OCI-LY1 (cell line): ENCODE measurements at regions not wholly inside any gene's neighbourhood (a gene's known extent, or its start where the extent isn't known, plus 50 kb on each side); places are given as distances from the start of the nearest gene placed in this dataset.

Source experiments
- H2AFZ ChIP-seq: fragments of 200-600 bp; sonication (generic), shearing (Covaris generic); 2 replicates; pipeline ENCODE4 v1.6.0; 2014; ENCODE audit warnings: antibody characterized with exemption, mild to moderate bottlenecking, low read length
- H3F3A ChIP-seq: fragments of 200-600 bp; sonication (generic), shearing (Covaris generic); 2 replicates; pipeline ENCODE4 v1.6.0; 2014; ENCODE audit warnings: mild to moderate bottlenecking, antibody characterized with exemption, low read length, moderate library complexity; ENCODE audit not compliant: insufficient read depth
- H3K27ac ChIP-seq: fragments of 200-600 bp; sonication (generic); 2 replicates; pipeline ENCODE4 v1.5.1; 2014; ENCODE audit warnings: low read length, mixed run types, mild to moderate bottlenecking, low read depth; ENCODE audit not compliant: poor library complexity, severe bottlenecking
- H3K27me3 ChIP-seq: fragments of 200-600 bp; sonication (generic); 2 replicates; pipeline ENCODE4 v1.6.0; 2014; ENCODE audit warnings: antibody characterized with exemption, mild to moderate bottlenecking, low read length, moderate library complexity; ENCODE audit not compliant: insufficient read depth
- H3K36me3 ChIP-seq: fragments of 200-600 bp; sonication (generic); 2 replicates; pipeline ENCODE4 v1.6.1; 2014; ENCODE audit warnings: mild to moderate bottlenecking, antibody characterized with exemption, low read length, moderate library complexity, mixed read lengths; ENCODE audit not compliant: insufficient read depth
- H3K4me1 ChIP-seq: fragments of 200-600 bp; sonication (generic); 2 replicates; pipeline ENCODE4 v1.5.1; 2014; ENCODE audit warnings: mild to moderate bottlenecking, low read length, moderate library complexity; ENCODE audit not compliant: insufficient read depth, severe bottlenecking
- H3K4me2 ChIP-seq: fragments of 200-600 bp; sonication (generic), shearing (Covaris generic); 2 replicates; pipeline ENCODE4 v1.6.1; 2014; ENCODE audit warnings: low read length
- H3K4me3 ChIP-seq: fragments of 200-600 bp; sonication (generic); 2 replicates; pipeline ENCODE4 v1.5.1; 2014; ENCODE audit warnings: low read length, low read depth, mild to moderate bottlenecking, mixed read lengths; ENCODE audit not compliant: poor library complexity, severe bottlenecking
- H3K79me2 ChIP-seq: fragments of 200-600 bp; shearing (Covaris generic); 2 replicates; pipeline ENCODE4 v1.6.1; 2016; ENCODE audit warnings: mixed run types, low read length, mixed read lengths; ENCODE audit not compliant: insufficient read depth
- H3K9ac ChIP-seq: fragments of 200-600 bp; sonication (generic), shearing (Covaris generic); 2 replicates; pipeline ENCODE4 v1.6.1; 2014; ENCODE audit warnings: mild to moderate bottlenecking, low read length, mixed read lengths
- H3K9me2 ChIP-seq: fragments of 200-600 bp; sonication (generic), shearing (Covaris generic); 2 replicates; pipeline ENCODE4 v1.6.1; 2014; ENCODE audit warnings: low read depth, mild to moderate bottlenecking, low read length, mixed read lengths
- H3K9me3 ChIP-seq: fragments of 200-600 bp; shearing (Covaris generic); 2 replicates; pipeline ENCODE4 v1.6.1; 2014; ENCODE audit warnings: low read length, mixed read lengths
- H4K20me1 ChIP-seq: fragments of 200-600 bp; sonication (generic), shearing (Covaris generic); 2 replicates; pipeline ENCODE4 v1.6.0; 2016; ENCODE audit warnings: mild to moderate bottlenecking, low read length; ENCODE audit not compliant: insufficient read depth
- CTCF ChIP-seq: fragments of 200-600 bp; sonication (generic), shearing (Covaris generic); IDR thresholded peaks from 2 replicates; pipeline ENCODE4 v1.5.1; 2017; ENCODE audit warnings: mild to moderate bottlenecking, antibody characterized with exemption, low read length, moderate library complexity, mixed read lengths
- EZH2 ChIP-seq: fragments of 200-600 bp; sonication (generic), shearing (Covaris generic); IDR thresholded peaks from 2 replicates; pipeline ENCODE4 v1.8.0; 2017; ENCODE audit warnings: borderline replicate concordance, mixed run types, mild to moderate bottlenecking, antibody characterized with exemption, low read length, moderate library complexity, mixed read lengths

- Histone ChIP-seq H3K4me3 (no peak overlapping the region), H4K20me1 (no peaks in the 10 kb centered on the region), H3K36me3 (no peaks in the 10 kb centered on the region), H3K27me3 (no peaks in the 10 kb centered on the region), H3K27ac (no peak overlapping the region), H3K4me2 (no peak overlapping the region), H2AFZ (no peak overlapping the region), H3K9ac (no peak overlapping the region), H3K9me3 (no peaks in the 10 kb centered on the region), H3K9me2 (no peaks in the 10 kb centered on the region), H3K4me1 (no peaks in the 10 kb centered on the region), H3K79me2 (no peaks in the 10 kb centered on the region), H3F3A (no peaks in the 10 kb centered on the region)
- TF ChIP-seq EZH2 (no peak), CTCF (no peak)
Measured at GRCh38 chr2:177068967-177069366, 143.6 kb upstream of the HNRNPA3 start.

GRCh38 chr2:177072090-177072489 is 140.5 kb upstream of the HNRNPA3 start:
- H3K36me3 ChIP-seq: no peaks in the 10 kb centered on the region
- no peaks in the 10 kb centered on the region for H3K9me2 ChIP-seq
- no peak for TF ChIP-seq CTCF
- no peak for TF ChIP-seq EZH2
- no peaks in the 10 kb centered on the region for H3F3A ChIP-seq
- H3K27me3 ChIP-seq: no peaks in the 10 kb centered on the region
- H2AFZ ChIP-seq: no peak overlapping the region
- no peaks in the 10 kb centered on the region for H3K9me3 ChIP-seq
- H3K4me1 ChIP-seq: no peaks in the 10 kb centered on the region
- no peaks in the 10 kb centered on the region for H4K20me1 ChIP-seq
- H3K27ac ChIP-seq: no peak overlapping the region
- no peak overlapping the region for H3K4me3 ChIP-seq
- no peaks in the 10 kb centered on the region for H3K79me2 ChIP-seq
- H3K9ac ChIP-seq: no peak overlapping the region
- H3K4me2 ChIP-seq: no peak overlapping the region

- H3K4me3 ChIP-seq: no peak overlapping the region
Measured at GRCh38 chr2:177073611-177074010, 139.0 kb upstream of the HNRNPA3 start.

More at GRCh38 chr2:177073611-177074010, 139.0 kb upstream of the HNRNPA3 start:
- Histone ChIP-seq H3K4me2 (no peak overlapping the region), H3K79me2 (no peaks in the 10 kb centered on the region), H3F3A (no peaks in the 10 kb centered on the region), H3K9me3 (no peaks in the 10 kb centered on the region), H3K9ac (no peak overlapping the region), H3K36me3 (no peaks in the 10 kb centered on the region), H2AFZ (no peak overlapping the region), H3K27me3 (no peaks in the 10 kb centered on the region), H3K9me2 (no peaks in the 10 kb centered on the region), H3K27ac (no peak overlapping the region), H3K4me1 (no peaks in the 10 kb centered on the region), H4K20me1 (no peaks in the 10 kb centered on the region)
- TF ChIP-seq EZH2: no peak
- TF ChIP-seq CTCF: no peak
